ENCODE measurements at regions not wholly inside any gene's neighbourhood (a gene's known extent, or its start where the extent isn't known, plus 50 kb on each side); places are given as distances from the start of the nearest gene placed in this dataset.

- TF ChIP-seq POLR2A (IDR thresholded peaks at IDR 0.05) (no peak), CTCF (IDR thresholded peaks at IDR 0.05) (no peak)
- H3K27me3 ChIP-seq = no peaks in the 10 kb centered on the region
- no peak overlapping the region for H3K4me3 ChIP-seq
- DNase-seq = no peak
- intact Hi-C loops (cut with DNase I) = no loop called here
- 92 to 97% (median 94%) methylated on average over 14 of the region's 14 CpGs for WGBS, 4 donors
- H3K36me3 ChIP-seq = no peaks in the 10 kb centered on the region
- peak in 1 of 4 donors; percentile 26 for ATAC-seq
- H3K9me3 ChIP-seq = no peaks in the 10 kb centered on the region
- peak overlapping the region in 1 of 12 donors; percentile 24 for H3K27ac ChIP-seq
- peaks cover 0 to 13% (median 6%) of the 10 kb centered on the region in 12 donors for H3K4me1 ChIP-seq
Measured at GRCh38 chr2:236333417-236334121, 69.4 kb upstream of the ASB18 start.

GRCh38 chr2:236334122-236334876 is 70.1 kb upstream of the ASB18 start:
- ATAC-seq = peak in 3 of 4 donors; percentile 14 to 67 (median 34)
- peak in 3 of 5 donors; percentile 45 to 56 (median 56) for DNase-seq
- Histone ChIP-seq H3K27ac (peak overlapping the region in 3 of 12 donors; percentile 24 to 42 (median 38)), H3K4me3 (no peak overlapping the region), H3K36me3 (no peaks in the 10 kb centered on the region), H3K4me1 (peaks cover 0 to 20% (median 12%) of the 10 kb centered on the region in 12 donors), H3K27me3 (no peaks in the 10 kb centered on the region), H3K9me3 (no peaks in the 10 kb centered on the region)
- intact Hi-C loops (cut with DNase I) = no loop called here
- TF ChIP-seq CTCF (IDR thresholded peaks at IDR 0.05) = no peak
- no peak for TF ChIP-seq POLR2A (IDR thresholded peaks at IDR 0.05)
- WGBS, 4 donors = 78 to 89% (median 84%) methylated on average over 10 of the region's 10 CpGs

GRCh38 chr2:236335696-236336574 is 71.7 kb upstream of the ASB18 start:
- DNase-seq (no peak), ATAC-seq (no peak)
- Histone ChIP-seq H3K27ac (peak overlapping the region in 1 of 12 donors; percentile 19), H3K4me1 (peaks cover 0 to 36% (median 13%) of the 10 kb centered on the region in 12 donors), H3K36me3 (no peaks in the 10 kb centered on the region), H3K9me3 (no peaks in the 10 kb centered on the region), H3K4me3 (no peak overlapping the region), H3K27me3 (no peaks in the 10 kb centered on the region)
- no peak for TF ChIP-seq CTCF (IDR thresholded peaks at IDR 0.05)
- TF ChIP-seq POLR2A (IDR thresholded peaks at IDR 0.05) = no peak
- intact Hi-C loops (cut with DNase I) = no loop called here
- WGBS, 4 donors = 88 to 93% (median 89%) methylated on average over 18 to 19 of the region's 19 CpGs
